ENCODE measurements at regions not wholly inside any gene's neighbourhood (a gene's known extent, or its start where the extent isn't known, plus 50 kb on each side); places are given as distances from the start of the nearest gene placed in this dataset.

GRCh38 chr9:570187-570586 is 271.3 kb upstream of the DMRT1 start:
- H3K36me3 ChIP-seq (ENCODE audit: insufficient read depth, low read depth, low read length): no peaks in the 10 kb centered on the region
- no peak overlapping the region for H3K27ac ChIP-seq (ENCODE audit: low read length)
- H3K9me3 ChIP-seq (ENCODE audit: insufficient read depth, low read depth, low read length): 0 out of 2 replicates have a peak, but pooled peaks cover 3% of the 10 kb centered on the region
- H3K4me3 ChIP-seq (ENCODE audit: low read length): no peak overlapping the region
- H3K4me1 ChIP-seq (ENCODE audit: insufficient read depth, low read length): peaks cover 10% of the 10 kb centered on the region
- H3K27me3 ChIP-seq (ENCODE audit: insufficient read depth, low read length): no peaks in the 10 kb centered on the region
- H3K9ac ChIP-seq (ENCODE audit: low read depth, low read length): no peak overlapping the region

DNA sequence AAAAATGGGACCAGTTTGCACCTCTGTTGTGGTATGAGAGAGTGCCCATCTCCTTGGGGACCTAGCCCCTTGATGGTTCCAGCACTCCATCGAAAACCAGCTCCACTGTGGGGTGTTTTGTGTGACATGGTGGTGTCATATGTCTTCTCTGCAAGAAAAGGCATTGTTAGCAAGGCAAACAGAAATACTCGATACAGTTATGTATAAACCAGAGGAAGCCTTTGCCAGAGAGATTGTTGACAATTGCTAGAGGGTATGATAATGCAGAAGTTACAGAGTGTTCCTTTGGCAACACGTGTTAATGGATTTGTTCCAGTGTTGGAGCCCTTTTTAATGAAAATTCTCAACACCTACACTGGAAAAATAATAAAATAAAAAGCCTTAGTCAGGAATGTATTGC is 270.4 kb upstream of the DMRT1 start:
- Histone ChIP-seq H3K27me3 (ENCODE audit: insufficient read depth, low read length) (no peaks in the 10 kb centered on the region), H3K4me3 (ENCODE audit: low read length) (no peak overlapping the region), H3K36me3 (ENCODE audit: insufficient read depth, low read depth, low read length) (no peaks in the 10 kb centered on the region), H3K9ac (ENCODE audit: low read depth, low read length) (no peak overlapping the region), H3K4me1 (ENCODE audit: insufficient read depth, low read length) (peaks cover 11% of the 10 kb centered on the region), H3K27ac (ENCODE audit: low read length) (no peak overlapping the region), H3K9me3 (ENCODE audit: insufficient read depth, low read depth, low read length) (0 out of 2 replicates have a peak, but pooled peaks cover 2% of the 10 kb centered on the region)

DNA sequence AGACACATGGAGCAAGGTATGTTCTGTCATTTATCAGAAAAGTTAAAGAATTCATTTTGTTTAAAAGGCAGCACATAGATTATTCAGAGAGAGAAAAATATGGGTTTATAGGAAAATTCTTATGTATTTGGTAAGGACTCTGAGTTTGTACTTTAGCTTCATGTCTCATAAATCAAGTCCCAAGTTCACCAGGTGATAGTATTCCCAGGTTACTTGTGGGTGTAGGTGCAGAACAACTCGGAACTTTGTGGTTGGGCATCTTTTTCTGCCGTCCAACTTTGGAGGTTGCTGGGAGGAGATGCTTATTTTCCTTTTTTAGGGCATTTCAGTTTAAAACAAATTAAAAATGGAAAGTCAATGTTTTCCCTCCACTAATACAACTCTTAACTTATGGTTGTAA is 269.8 kb upstream of the DMRT1 start:
- H3K27ac ChIP-seq (ENCODE audit: low read length): no peak overlapping the region
- H3K4me3 ChIP-seq (ENCODE audit: low read length): no peak overlapping the region
- H3K9me3 ChIP-seq (ENCODE audit: insufficient read depth, low read depth, low read length): no peaks in the 10 kb centered on the region
- H3K9ac ChIP-seq (ENCODE audit: low read depth, low read length): no peak overlapping the region
- H3K27me3 ChIP-seq (ENCODE audit: insufficient read depth, low read length): no peaks in the 10 kb centered on the region
- peaks cover 11% of the 10 kb centered on the region for H3K4me1 ChIP-seq (ENCODE audit: insufficient read depth, low read length)
- H3K36me3 ChIP-seq (ENCODE audit: insufficient read depth, low read depth, low read length): no peaks in the 10 kb centered on the region

DNA sequence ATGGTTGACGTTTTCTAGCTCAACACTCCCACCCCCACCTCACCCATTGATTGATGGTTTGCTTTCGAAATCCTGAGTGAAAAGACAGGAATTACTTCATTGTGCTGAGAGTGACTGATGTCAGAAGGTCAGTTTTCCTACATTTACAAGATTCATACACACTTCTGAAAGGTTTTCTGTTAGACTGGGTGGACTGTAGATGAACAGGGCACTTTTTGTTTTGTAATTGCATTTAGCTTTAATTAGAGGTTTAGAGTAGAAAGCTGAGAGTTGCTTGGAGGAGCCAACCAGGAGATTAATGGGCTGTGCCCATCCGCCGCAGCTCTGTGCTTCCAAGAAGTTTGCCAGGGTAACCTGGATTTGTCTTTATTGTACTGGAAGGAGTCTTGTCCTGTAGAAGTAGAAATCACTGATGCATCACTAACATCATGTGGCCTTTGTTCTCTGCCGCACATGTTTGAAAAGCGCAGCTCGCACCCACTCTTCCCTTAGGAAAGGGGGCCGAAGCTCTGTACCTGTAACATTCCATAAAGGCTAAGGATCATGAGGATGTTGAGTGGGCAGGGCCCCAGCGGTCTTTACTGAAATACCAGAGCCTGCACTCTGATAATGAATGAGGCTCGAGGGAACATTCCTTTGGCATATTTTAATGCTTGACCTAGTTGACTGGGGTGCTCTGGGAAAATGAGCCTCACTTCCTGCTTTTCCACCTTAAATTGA is 267.6 kb upstream of the DMRT1 start:
- no peak overlapping the region for H3K4me3 ChIP-seq (ENCODE audit: low read length)
- H3K9me3 ChIP-seq (ENCODE audit: insufficient read depth, low read depth, low read length): no peaks in the 10 kb centered on the region
- H3K27me3 ChIP-seq (ENCODE audit: insufficient read depth, low read length): no peaks in the 10 kb centered on the region
- H3K4me1 ChIP-seq (ENCODE audit: insufficient read depth, low read length): peaks cover 11% of the 10 kb centered on the region
- no peaks in the 10 kb centered on the region for H3K36me3 ChIP-seq (ENCODE audit: insufficient read depth, low read depth, low read length)
- H3K27ac ChIP-seq (ENCODE audit: low read length): no peak overlapping the region
- peak overlapping the region; percentile 39; the same call in 1 of the 2 replicates for H3K9ac ChIP-seq (ENCODE audit: low read depth, low read length)

- Histone ChIP-seq H3K27me3 (ENCODE audit: insufficient read depth, low read length) (no peaks in the 10 kb centered on the region), H3K27ac (ENCODE audit: low read length) (no peak overlapping the region), H3K4me1 (ENCODE audit: insufficient read depth, low read length) (peaks cover 11% of the 10 kb centered on the region), H3K9me3 (ENCODE audit: insufficient read depth, low read depth, low read length) (no peaks in the 10 kb centered on the region; the same call in 1 of the 2 replicates), H3K36me3 (ENCODE audit: insufficient read depth, low read depth, low read length) (no peaks in the 10 kb centered on the region), H3K9ac (ENCODE audit: low read depth, low read length) (no peak overlapping the region), H3K4me3 (ENCODE audit: low read length) (no peak overlapping the region)
Observed at GRCh38 chr9:575139-575538, 266.4 kb upstream of the DMRT1 start.

- Histone ChIP-seq H3K36me3 (ENCODE audit: insufficient read depth, low read depth, low read length) (no peaks in the 10 kb centered on the region), H3K9me3 (ENCODE audit: insufficient read depth, low read depth, low read length) (no peaks in the 10 kb centered on the region; the same call in none of the 2 replicates), H3K4me1 (ENCODE audit: insufficient read depth, low read length) (no peaks in the 10 kb centered on the region), H3K27ac (ENCODE audit: low read length) (no peak overlapping the region), H3K9ac (ENCODE audit: low read depth, low read length) (no peak overlapping the region), H3K27me3 (ENCODE audit: insufficient read depth, low read length) (no peaks in the 10 kb centered on the region), H3K4me3 (ENCODE audit: low read length) (no peak overlapping the region)
Observed at GRCh38 chr9:580652-581342, 260.7 kb upstream of the DMRT1 start.

DNA sequence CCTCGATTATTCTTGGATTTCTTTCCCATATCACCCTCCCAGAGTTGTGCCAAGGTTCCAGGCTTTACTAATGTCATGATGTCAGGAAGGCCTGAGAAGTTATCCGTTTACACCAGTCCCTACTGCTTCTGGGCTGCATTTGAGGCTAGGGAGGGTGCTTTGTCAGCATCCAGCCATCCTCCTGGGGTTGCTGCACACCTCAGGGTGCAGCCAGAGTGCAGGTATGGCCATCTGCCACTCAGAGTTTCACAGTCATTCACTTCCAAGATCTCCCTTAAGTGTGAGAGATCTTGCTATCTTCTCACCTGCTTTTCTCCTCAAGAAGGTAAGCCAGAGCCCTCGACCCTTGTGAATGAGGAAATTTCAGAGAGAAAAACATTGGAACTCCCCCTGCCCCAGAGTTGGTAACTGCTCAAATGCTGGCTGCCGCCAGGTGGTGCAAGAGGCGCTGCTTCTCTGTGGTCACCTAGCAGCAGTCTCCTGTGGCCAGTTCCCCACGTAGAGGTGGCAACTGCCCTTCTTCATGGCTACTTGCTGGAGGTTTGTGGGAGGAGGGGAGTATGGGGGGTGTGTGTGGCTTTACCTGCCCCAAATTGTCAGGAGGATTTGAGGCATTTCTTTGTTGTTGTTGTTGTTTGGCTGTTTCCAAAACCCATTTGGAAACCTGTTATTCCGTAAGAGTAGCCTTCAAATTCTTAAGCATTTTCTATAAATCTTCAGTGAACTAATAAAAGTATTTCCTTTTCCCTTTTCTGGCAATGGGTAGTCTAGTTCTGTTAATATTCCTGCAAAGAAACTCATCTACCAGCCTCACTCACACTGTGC is 259.6 kb upstream of the DMRT1 start:
- Histone ChIP-seq H3K36me3 (ENCODE audit: insufficient read depth, low read depth, low read length) (no peaks in the 10 kb centered on the region), H3K27me3 (ENCODE audit: insufficient read depth, low read length) (no peaks in the 10 kb centered on the region), H3K4me3 (ENCODE audit: low read length) (no peak overlapping the region), H3K4me1 (ENCODE audit: insufficient read depth, low read length) (no peaks in the 10 kb centered on the region), H3K9ac (ENCODE audit: low read depth, low read length) (no peak overlapping the region), H3K27ac (ENCODE audit: low read length) (no peak overlapping the region), H3K9me3 (ENCODE audit: insufficient read depth, low read depth, low read length) (no peaks in the 10 kb centered on the region; the same call in none of the 2 replicates)

DNA sequence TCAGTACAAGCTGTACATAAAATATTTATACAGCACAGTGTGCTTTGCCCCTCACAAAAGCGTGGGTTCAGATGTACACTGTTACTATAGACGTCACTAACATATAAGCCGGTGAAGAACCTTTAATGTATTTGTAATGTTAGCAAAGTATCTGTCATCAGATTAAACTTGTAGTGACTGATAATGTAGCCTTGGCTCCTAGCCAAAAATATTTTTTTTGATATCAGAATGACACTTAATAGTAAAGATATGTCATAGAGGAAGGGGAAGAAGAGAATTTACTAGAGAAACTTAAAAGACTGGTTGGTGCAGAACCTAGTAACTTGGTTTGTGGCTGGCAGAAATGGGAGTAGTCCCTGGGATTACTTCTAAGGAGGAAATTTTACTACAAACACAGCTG is 258.7 kb upstream of the DMRT1 start:
- Histone ChIP-seq H3K27ac (ENCODE audit: low read length) (no peak overlapping the region), H3K4me1 (ENCODE audit: insufficient read depth, low read length) (no peaks in the 10 kb centered on the region), H3K27me3 (ENCODE audit: insufficient read depth, low read length) (no peaks in the 10 kb centered on the region), H3K4me3 (ENCODE audit: low read length) (no peak overlapping the region), H3K9me3 (ENCODE audit: insufficient read depth, low read depth, low read length) (no peaks in the 10 kb centered on the region; the same call in none of the 2 replicates), H3K9ac (ENCODE audit: low read depth, low read length) (no peak overlapping the region), H3K36me3 (ENCODE audit: insufficient read depth, low read depth, low read length) (no peaks in the 10 kb centered on the region)

DNA sequence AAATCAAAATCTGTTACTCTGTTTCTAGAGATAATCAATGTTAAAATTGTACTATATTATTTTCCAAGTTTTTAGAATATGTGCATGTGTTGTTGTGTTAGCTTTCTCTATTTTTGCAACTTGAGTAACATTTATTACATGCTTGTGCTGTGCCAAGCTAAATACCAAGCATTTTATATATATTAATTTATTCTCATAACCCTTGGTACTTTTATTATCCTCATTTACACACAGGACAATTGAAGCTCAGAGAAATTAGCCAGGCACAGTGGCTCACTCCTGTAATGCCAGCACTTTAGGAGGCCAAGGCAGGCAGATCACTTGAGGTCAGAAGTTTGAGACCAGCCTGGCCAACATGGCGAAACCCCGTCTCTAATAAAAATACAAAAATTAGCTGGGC is 254.0 kb upstream of the DMRT1 start:
- Histone ChIP-seq H3K36me3 (ENCODE audit: insufficient read depth, low read depth, low read length) (no peaks in the 10 kb centered on the region), H3K4me3 (ENCODE audit: low read length) (no peak overlapping the region), H3K27me3 (ENCODE audit: insufficient read depth, low read length) (no peaks in the 10 kb centered on the region), H3K9me3 (ENCODE audit: insufficient read depth, low read depth, low read length) (no peaks in the 10 kb centered on the region), H3K9ac (ENCODE audit: low read depth, low read length) (no peak overlapping the region), H3K27ac (ENCODE audit: low read length) (no peak overlapping the region), H3K4me1 (ENCODE audit: insufficient read depth, low read length) (peaks cover 8% of the 10 kb centered on the region; the same call in 1 of the 2 replicates)

GRCh38 chr9:588981-589380 is 252.5 kb upstream of the DMRT1 start:
- Histone ChIP-seq H3K9me3 (ENCODE audit: insufficient read depth, low read depth, low read length) (no peaks in the 10 kb centered on the region), H3K36me3 (ENCODE audit: insufficient read depth, low read depth, low read length) (no peaks in the 10 kb centered on the region), H3K4me1 (ENCODE audit: insufficient read depth, low read length) (peaks cover 8% of the 10 kb centered on the region; the same call in 1 of the 2 replicates), H3K4me3 (ENCODE audit: low read length) (no peak overlapping the region), H3K9ac (ENCODE audit: low read depth, low read length) (no peak overlapping the region), H3K27ac (ENCODE audit: low read length) (no peak overlapping the region), H3K27me3 (ENCODE audit: insufficient read depth, low read length) (no peaks in the 10 kb centered on the region)

DNA sequence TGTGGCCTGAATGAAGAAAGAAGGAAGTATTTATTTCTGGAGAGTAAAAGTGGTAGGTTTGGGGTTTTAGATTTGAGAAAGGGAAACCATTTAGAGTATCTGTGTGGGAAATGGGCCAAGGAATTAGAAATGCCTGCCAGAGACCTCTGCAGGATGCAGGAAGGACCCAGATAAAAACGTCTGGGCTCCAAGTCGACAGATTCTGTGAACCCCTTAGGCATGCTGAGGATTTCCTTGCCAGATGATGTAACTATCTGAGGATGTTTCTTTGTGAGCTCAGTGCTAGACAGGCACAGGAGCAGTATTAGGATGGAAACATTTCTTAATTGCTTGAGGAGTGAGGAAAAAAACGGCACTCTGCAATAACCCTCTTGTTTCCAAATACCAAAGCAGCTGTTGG is 251.8 kb upstream of the DMRT1 start:
- no peak overlapping the region for H3K9ac ChIP-seq (ENCODE audit: low read depth, low read length)

More for the DNA sequence above, 251.8 kb upstream of the DMRT1 start:
- no peaks in the 10 kb centered on the region for H3K36me3 ChIP-seq (ENCODE audit: insufficient read depth, low read depth, low read length)
- peaks cover 8% of the 10 kb centered on the region; the same call in 1 of the 2 replicates for H3K4me1 ChIP-seq (ENCODE audit: insufficient read depth, low read length)
- H3K27me3 ChIP-seq (ENCODE audit: insufficient read depth, low read length): no peaks in the 10 kb centered on the region
- H3K9me3 ChIP-seq (ENCODE audit: insufficient read depth, low read depth, low read length): no peaks in the 10 kb centered on the region
- no peak overlapping the region for H3K27ac ChIP-seq (ENCODE audit: low read length)
- no peak overlapping the region for H3K4me3 ChIP-seq (ENCODE audit: low read length)
